ENCODE measurements at regions not wholly inside any gene's neighbourhood (a gene's known extent, or its start where the extent isn't known, plus 50 kb on each side); places are given as distances from the start of the nearest gene placed in this dataset.

DNA sequence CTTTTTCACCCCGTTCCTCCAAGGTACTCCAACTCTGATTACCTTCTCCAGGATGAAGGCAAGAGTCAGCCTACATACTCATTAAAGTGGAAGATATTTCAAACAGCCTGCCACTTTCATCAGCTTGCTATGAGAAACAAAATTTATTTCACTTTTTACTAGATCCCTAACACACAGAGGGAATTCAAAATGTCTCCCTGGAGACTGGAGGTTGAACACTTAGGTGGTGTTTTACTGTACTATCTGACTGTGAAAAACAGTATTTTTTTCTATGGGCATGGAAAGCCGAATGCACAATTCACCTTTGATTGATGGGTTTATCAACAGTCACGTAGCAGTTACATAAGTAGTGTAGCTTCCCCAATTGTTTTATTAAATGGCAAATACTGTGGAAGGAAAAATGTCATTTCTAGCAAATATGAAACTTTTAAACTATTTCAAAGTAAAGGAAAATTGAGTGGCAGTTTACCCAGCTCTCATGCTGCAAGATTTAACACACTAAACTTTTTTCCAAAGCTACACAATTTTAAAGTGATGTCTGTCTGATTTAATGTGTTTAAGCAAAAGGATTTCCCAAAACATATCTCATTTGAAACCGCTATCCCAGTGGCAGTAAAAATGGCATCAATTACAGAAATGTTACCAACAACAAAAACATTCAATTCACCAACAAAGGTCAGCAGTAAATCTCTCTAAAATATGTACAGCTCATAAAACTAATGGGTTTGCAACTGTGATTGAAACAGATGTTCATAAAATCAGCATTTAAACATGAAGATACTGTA lies 125.0 kb upstream of the TLE4 start:
- H3K27me3 ChIP-seq (ENCODE audit: control insufficient read depth, insufficient read depth, low read length) = no peaks in the 10 kb centered on the region
- no peak overlapping the region for H3K4me3 ChIP-seq (ENCODE audit: low read depth, low read length)
- CTCF ChIA-PET = no interaction called here
- TF ChIP-seq CTCF (IDR thresholded peaks at IDR 0.05; ENCODE audit: insufficient read depth, low read depth, low read length) = no peak
- H3K36me3 ChIP-seq (ENCODE audit: control insufficient read depth, insufficient read depth, low read length) = no peaks in the 10 kb centered on the region
- POLR2A ChIA-PET = interaction anchor here (0.6 kb wide), 1 partner anchor 1084 kb away, joined by 3 read pairs; no protein-coding TSS in a partner anchor
- peak; percentile 26 for DNase-seq (ENCODE audit: low read depth)

DNA sequence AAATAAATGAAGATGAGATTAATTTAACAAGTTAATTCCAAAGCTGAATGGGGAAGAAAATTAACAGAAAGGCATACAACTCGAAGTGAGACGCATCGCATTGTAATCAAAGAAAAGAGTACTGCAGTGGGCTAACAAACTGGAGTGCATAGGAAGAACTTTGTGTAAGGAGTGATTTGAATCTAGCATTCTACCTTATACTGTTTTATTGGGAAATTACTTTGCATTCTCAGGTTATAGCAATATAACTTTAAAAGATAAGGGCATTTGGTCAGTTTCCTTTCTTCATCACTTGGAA lies 124.5 kb upstream of the TLE4 start:
- Histone ChIP-seq H3K4me3 (ENCODE audit: low read depth, low read length) (no peak overlapping the region), H3K27me3 (ENCODE audit: control insufficient read depth, insufficient read depth, low read length) (no peaks in the 10 kb centered on the region), H3K36me3 (ENCODE audit: control insufficient read depth, insufficient read depth, low read length) (no peaks in the 10 kb centered on the region)
- ChIA-PET POLR2A (interaction anchor here (0.6 kb wide), 1 partner anchor 1084 kb away, joined by 3 read pairs; no protein-coding TSS in a partner anchor), CTCF (no interaction called here)
- TF ChIP-seq CTCF (IDR thresholded peaks at IDR 0.05; ENCODE audit: insufficient read depth, low read depth, low read length) = no peak
- DNase-seq (ENCODE audit: low read depth) = no peak

DNA sequence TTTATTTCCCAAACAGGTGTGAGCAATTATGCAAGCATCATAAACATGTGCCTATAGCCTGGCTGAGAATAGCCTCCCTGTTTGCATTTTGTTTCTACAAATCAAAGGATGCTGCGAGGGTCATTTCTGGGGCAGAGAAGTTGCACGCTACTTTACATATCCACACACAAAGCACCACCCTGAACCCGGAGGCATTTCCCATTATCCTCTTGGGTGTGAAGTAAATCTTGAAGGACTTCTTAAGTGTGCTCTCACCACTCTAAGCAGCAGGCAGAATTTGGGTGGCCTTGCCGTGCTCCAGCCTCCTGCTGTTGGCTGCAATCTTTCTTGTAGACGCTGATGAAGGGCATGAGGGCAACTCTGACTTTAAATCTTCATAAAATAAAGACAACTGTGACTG lies 124.0 kb upstream of the TLE4 start:
- CTCF ChIA-PET = no interaction called here
- DNase-seq (ENCODE audit: low read depth) = no peak
- POLR2A ChIA-PET = no interaction called here

GRCh38 chr9:79452265-79452664 lies 119.5 kb upstream of the TLE4 start:
- TF ChIP-seq CTCF (IDR thresholded peaks at IDR 0.05; ENCODE audit: insufficient read depth, low read depth, low read length) = no peak
- DNase-seq (ENCODE audit: low read depth) = no peak
- ChIA-PET CTCF (no interaction called here), POLR2A (interaction anchor here (0.5 kb wide), 1 partner anchor 19 kb away, joined by 3 read pairs; no protein-coding TSS in a partner anchor)
- Histone ChIP-seq H3K27me3 (ENCODE audit: control insufficient read depth, insufficient read depth, low read length) (no peaks in the 10 kb centered on the region), H3K36me3 (ENCODE audit: control insufficient read depth, insufficient read depth, low read length) (no peaks in the 10 kb centered on the region), H3K4me3 (ENCODE audit: low read depth, low read length) (no peak overlapping the region)

More for the DNA sequence above, 124.0 kb upstream of the TLE4 start:
- TF ChIP-seq CTCF (IDR thresholded peaks at IDR 0.05; ENCODE audit: insufficient read depth, low read depth, low read length) = no peak
- Histone ChIP-seq H3K36me3 (ENCODE audit: control insufficient read depth, insufficient read depth, low read length) (no peaks in the 10 kb centered on the region), H3K27me3 (ENCODE audit: control insufficient read depth, insufficient read depth, low read length) (no peaks in the 10 kb centered on the region), H3K4me3 (ENCODE audit: low read depth, low read length) (no peak overlapping the region)

DNA sequence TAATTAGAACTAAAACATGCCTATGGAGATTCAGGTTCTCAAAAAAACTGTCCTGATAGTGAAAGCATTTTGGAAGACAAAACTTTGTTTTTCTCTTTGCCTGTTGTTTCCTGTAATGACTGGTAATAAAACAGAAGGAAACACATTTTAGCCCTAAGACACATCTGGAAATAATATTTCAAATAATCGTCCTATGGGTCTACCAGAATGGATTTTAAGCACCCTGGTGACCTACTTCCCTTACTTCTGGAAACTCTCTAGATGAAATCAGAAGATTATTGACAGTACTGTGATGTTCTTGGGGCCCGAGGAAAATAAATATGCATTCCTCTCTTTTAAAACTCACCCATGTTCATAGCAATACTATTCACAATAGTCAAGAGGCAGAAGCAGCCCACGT lies 110.1 kb upstream of the TLE4 start:
- POLR2A ChIA-PET = no interaction called here
- no peak overlapping the region for H3K4me3 ChIP-seq (ENCODE audit: low read depth, low read length)
- no peaks in the 10 kb centered on the region for H3K36me3 ChIP-seq (ENCODE audit: control insufficient read depth, insufficient read depth, low read length)
- TF ChIP-seq CTCF (IDR thresholded peaks at IDR 0.05; ENCODE audit: insufficient read depth, low read depth, low read length) = no peak
- CTCF ChIA-PET = no interaction called here
- DNase-seq (ENCODE audit: low read depth) = no peak
- H3K27me3 ChIP-seq (ENCODE audit: control insufficient read depth, insufficient read depth, low read length) = no peaks in the 10 kb centered on the region

All from BJ (cell line).